H1 (cell line): ENCODE measurements at regions not wholly inside any gene's neighbourhood (a gene's known extent, or its start where the extent isn't known, plus 50 kb on each side); places are given as distances from the start of the nearest gene placed in this dataset.
"Not testable (repeated sequence)": the region's sequence is repeated elsewhere in the genome, so short reads cannot be mapped to it uniquely, and the experiment has no call there.

Experiments used
- CTCF ChIA-PET: fragments of 300-600 bp; sonication (Branson Sonifier 250); formaldehyde crosslinking; loops from one replicate; lab custom pipeline; 2021; ENCODE audit not compliant: partially characterized antibody; lab: Charles Lee
- POLR2A ChIA-PET: fragments of 300-600 bp; sonication (Branson Sonifier 250); formaldehyde crosslinking; loops from one replicate; lab custom pipeline; 2021; ENCODE audit warnings: inconsistent platforms; ENCODE audit not compliant: partially characterized antibody; lab: Charles Lee
- DNase-seq, 2 experiments: peaks; one replicate each; pipeline versions ENCODE4 v3.0.0 to v3.0.0-alpha.2; 2010 to 2022; ENCODE audit warnings: low spot score in 2 of 2, low read depth in 1 of 2, mixed read lengths in 1 of 2
- FAIRE-seq: peaks from 2 replicates; lab custom pipeline; 2011; peaks lifted over from hg19 to GRCh38; lab: Jason Lieb, UNC
- H2AFZ ChIP-seq: 2 replicates; pipeline ENCODE4 v1.8.1; 2012; ENCODE audit warnings: low read length, inconsistent platforms
- H2AK5ac ChIP-seq: 2 replicates; pipeline ENCODE4 v1.6.1; 2013; ENCODE audit warnings: low read depth, low read length
- H2BK120ac ChIP-seq: replicated peaks from 2 replicates; pipeline ENCODE3; 2013; ENCODE audit warnings: low read depth, low read length, inconsistent platforms
- H2BK12ac ChIP-seq: 2 replicates; pipeline ENCODE4 v1.6.1; 2013; ENCODE audit warnings: low read depth, low read length
- H2BK15ac ChIP-seq: 2 replicates; pipeline ENCODE4 v1.6.1; 2013; ENCODE audit warnings: low read length
- H2BK20ac ChIP-seq: 2 replicates; pipeline ENCODE4 v1.6.1; 2013; ENCODE audit warnings: low read length
- H2BK5ac ChIP-seq: 2 replicates; pipeline ENCODE4 v1.6.1; 2013; ENCODE audit warnings: low read depth, low read length
- H3K14ac ChIP-seq: 2 replicates; pipeline ENCODE4 v1.6.1; 2013; ENCODE audit warnings: inconsistent platforms; ENCODE audit not compliant: insufficient read length
- H3K18ac ChIP-seq: 2 replicates; pipeline ENCODE4 v1.6.1; 2013; ENCODE audit warnings: low read length; ENCODE audit errors: extremely low read depth
- H3K23ac ChIP-seq: 2 replicates; pipeline ENCODE4 v1.6.1; 2013; ENCODE audit warnings: inconsistent platforms; ENCODE audit not compliant: insufficient read length
- H3K23me2 ChIP-seq: 2 replicates; pipeline ENCODE4 v1.6.1; 2013; ENCODE audit warnings: low read depth, low read length
- H3K27ac ChIP-seq: 2 replicates; pipeline ENCODE4 v1.6.1; 2011; ENCODE audit warnings: low read depth, low read length, inconsistent platforms
- H3K27me3 ChIP-seq, 4 experiments: replicated peaks in 1 of 4; 1 replicate in 1 of 4; 2 replicates in 3 of 4; pipeline versions ENCODE4 v1.6.1 to v1.8.1; 2011 to 2013; ENCODE audit warnings: low read length in 3 of 4, mild to moderate bottlenecking in 3 of 4, inconsistent platforms in 2 of 4, mixed read lengths in 2 of 4, moderate library complexity in 1 of 4; ENCODE audit not compliant: control insufficient read depth in 3 of 4, insufficient read depth in 3 of 4; ENCODE audit errors: extremely low read depth in 1 of 4
- H3K36me3 ChIP-seq, 4 experiments: 2 replicates each; pipeline versions ENCODE4 v1.6.1 to v1.8.1; 2011 to 2013; ENCODE audit warnings: mild to moderate bottlenecking in 4 of 4, low read length in 3 of 4, moderate library complexity in 2 of 4, control low read depth in 1 of 4, inconsistent platforms in 1 of 4; ENCODE audit not compliant: insufficient read depth in 4 of 4, control insufficient read depth in 2 of 4
- H3K4ac ChIP-seq: replicated peaks from 2 replicates; pipeline ENCODE3; 2013; ENCODE audit warnings: low read length, low read depth, mixed read lengths, inconsistent platforms; ENCODE audit not compliant: insufficient read length
- H3K4me1 ChIP-seq, 4 experiments: replicated peaks in 1 of 4; 1 replicate in 1 of 4; 2 replicates in 3 of 4; pipeline versions ENCODE4 v1.6.1 to v1.8.1; 2011 to 2013; ENCODE audit warnings: low read length in 3 of 4, inconsistent platforms in 2 of 4, mixed read lengths in 1 of 4; ENCODE audit not compliant: insufficient read depth in 4 of 4, control insufficient read depth in 3 of 4
- H3K4me2 ChIP-seq, 2 experiments: 2 replicates each; pipeline versions ENCODE4 v1.6.1 to v1.8.1; 2011 to 2013; ENCODE audit warnings: low read depth in 2 of 2, low read length in 2 of 2, control low read depth in 1 of 2, inconsistent platforms in 1 of 2, mild to moderate bottlenecking in 1 of 2; ENCODE audit not compliant: insufficient read depth in 1 of 2
- H3K4me3 ChIP-seq, 4 experiments: fragments of 200-600, 300-600 bp in 1 of 4; sonication (generic), shearing (Covaris generic), sonication (Bioruptor Twin) in 1 of 4; 2 replicates each; pipeline versions ENCODE4 v1.5.1 to v1.8.1; 2011 to 2016; ENCODE audit warnings: low read length in 4 of 4, low read depth in 3 of 4, control low read depth in 2 of 4, inconsistent platforms in 2 of 4, mild to moderate bottlenecking in 2 of 4, mixed read lengths in 1 of 4, moderate library complexity in 1 of 4; ENCODE audit not compliant: insufficient read depth in 2 of 4; ENCODE audit errors: extremely low read depth in 1 of 4
- H3K56ac ChIP-seq: replicated peaks from 2 replicates; pipeline ENCODE3; 2013; ENCODE audit warnings: low read depth, mild to moderate bottlenecking, mixed read lengths, low read length, inconsistent platforms; ENCODE audit not compliant: insufficient read length
- H3K79me1 ChIP-seq: 2 replicates; pipeline ENCODE4 v1.6.1; 2013; ENCODE audit warnings: low read depth, low read length, control low read depth
- H3K79me2 ChIP-seq, 2 experiments: 2 replicates each; pipeline versions ENCODE4 v1.6.1 to v1.8.1; 2012 to 2013; ENCODE audit warnings: low read length in 2 of 2, mild to moderate bottlenecking in 2 of 2, inconsistent platforms in 1 of 2; ENCODE audit not compliant: insufficient read depth in 2 of 2, control insufficient read depth in 1 of 2
- H3K9ac ChIP-seq, 4 experiments: replicated peaks in 1 of 4; 1 replicate in 1 of 4; 2 replicates in 3 of 4; pipeline versions ENCODE4 v1.6.1 to v1.8.1; 2011 to 2013; ENCODE audit warnings: low read depth in 3 of 4, low read length in 3 of 4, control low read depth in 2 of 4, mild to moderate bottlenecking in 2 of 4, moderate library complexity in 2 of 4, inconsistent platforms in 1 of 4; ENCODE audit errors: extremely low read depth in 1 of 4
- H3K9me3 ChIP-seq, 2 experiments: 2 replicates each; pipeline versions ENCODE4 v1.6.1 to v1.8.1; 2012 to 2013; ENCODE audit warnings: mild to moderate bottlenecking in 2 of 2, moderate library complexity in 2 of 2, control low read depth in 1 of 2, inconsistent platforms in 1 of 2, low read depth in 1 of 2, low read length in 1 of 2, mixed read lengths in 1 of 2; ENCODE audit not compliant: insufficient read depth in 2 of 2
- H4K20me1 ChIP-seq, 2 experiments: replicated peaks in 1 of 2; 2 replicates each; pipeline versions ENCODE3 to v1.8.1; 2011 to 2013; ENCODE audit warnings: inconsistent platforms in 2 of 2, low read length in 2 of 2, mild to moderate bottlenecking in 1 of 2; ENCODE audit not compliant: insufficient read depth in 2 of 2, control insufficient read depth in 1 of 2
- H4K5ac ChIP-seq: 2 replicates; pipeline ENCODE4 v1.6.1; 2013; ENCODE audit warnings: low read length, low read depth, mixed read lengths, inconsistent platforms; ENCODE audit not compliant: insufficient read length
- H4K8ac ChIP-seq: 2 replicates; pipeline ENCODE4 v1.8.0; 2013; ENCODE audit warnings: mild to moderate bottlenecking, moderate library complexity, low read length, inconsistent platforms; ENCODE audit not compliant: insufficient read depth; ENCODE audit errors: extremely low read depth
- H4K91ac ChIP-seq: replicated peaks from 2 replicates; pipeline ENCODE3; 2013; ENCODE audit warnings: low read length, mixed read lengths, inconsistent platforms; ENCODE audit not compliant: insufficient read length
- CEBPB ChIP-seq: IDR thresholded peaks from 2 replicates; pipeline ENCODE4 v1.6.1; 2012; ENCODE audit warnings: low read depth, low read length
- TBP ChIP-seq: IDR thresholded peaks from 2 replicates; pipeline ENCODE4 v1.6.1; 2011; ENCODE audit warnings: low read depth, low read length, improper control_type of control experiment
- WGBS, 2 experiments: shearing (Covaris generic) in 1 of 2; methylation state at CpG; one replicate each; pipeline versions ENCODE4 v1.1.6 to v1.1.7; 2013 to 2015; ENCODE audit warnings: low lambda C conversion rate in 2 of 2, mixed read lengths in 2 of 2, inconsistent platforms in 1 of 2, low coverage in 1 of 2, missing lambda C conversion rate in 1 of 2; ENCODE audit not compliant: insufficient replicate concordance in 2 of 2, insufficient coverage in 1 of 2, insufficient read length in 1 of 2; ENCODE audit errors: extremely low coverage in 1 of 2, missing lambda C conversion rate in 1 of 2; 5-methylcytosine and 5-hydroxymethylcytosine counted together

DNA sequence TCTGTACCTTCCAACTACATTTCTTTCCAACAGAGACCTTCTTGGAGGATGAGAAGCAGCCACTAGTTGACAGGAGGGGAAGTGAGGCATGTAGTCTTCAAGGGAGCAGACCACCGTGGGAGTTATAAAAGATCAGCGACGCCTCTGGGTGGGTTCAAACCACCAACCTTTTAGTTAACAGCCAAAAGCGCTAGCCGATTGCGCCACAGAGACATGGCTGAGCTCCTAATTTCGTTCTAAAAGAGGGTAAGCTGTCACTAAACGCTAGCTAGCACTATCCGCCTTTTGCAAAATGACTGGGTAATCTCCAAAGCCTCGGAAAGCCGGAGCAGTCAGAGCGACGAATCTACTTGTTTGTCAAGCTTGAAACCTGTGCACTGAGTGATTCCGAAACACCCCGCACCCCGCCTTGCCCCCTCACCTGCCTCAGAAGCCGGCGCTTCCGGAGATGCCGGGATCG lies 135.8 kb downstream of the FAM72B start:
- WGBS, 2 experiments, result 8% methylated on average over 13 of the region's 21 CpGs; no CpG with 5 or more reads in 1 of the 2 experiments
- H3K27me3 ChIP-seq, H2BK15ac ChIP-seq, H3K56ac ChIP-seq, H4K91ac ChIP-seq, H3K27ac ChIP-seq, CTCF ChIA-PET, H4K20me1 ChIP-seq, H3K4me1 ChIP-seq, H2BK120ac ChIP-seq, H4K8ac ChIP-seq, H3K79me1 ChIP-seq, H3K4ac ChIP-seq, H3K9ac ChIP-seq, H3K79me2 ChIP-seq, H3K36me3 ChIP-seq, H3K23ac ChIP-seq, H2BK12ac ChIP-seq, H2BK20ac ChIP-seq, FAIRE-seq, POLR2A ChIA-PET, H2AFZ ChIP-seq, H2BK5ac ChIP-seq, H3K9me3 ChIP-seq, H3K18ac ChIP-seq: not testable (repeated sequence)
- Histone ChIP-seq H3K4me3 (peak overlapping the region in 2 of 4 experiments; percentile 34 to 45; a peak in 5 of 8 replicates), H3K4me2 (peak overlapping the region; percentile 37 to 61; a peak in 3 of 4 replicates)
- peak; percentile 56; the same call in 1 of the 2 replicates for TF ChIP-seq CEBPB
- TF ChIP-seq TBP, result peak; percentile 75
- TF ChIP-seq, all 59 proteins: peak for 2; not testable (repeated sequence) for 57
- DNase-seq, H2AK5ac ChIP-seq, H3K23me2 ChIP-seq, H3K14ac ChIP-seq, H4K5ac ChIP-seq: not testable (repeated sequence)
